Activated gamma-delta T cell (primary cell): ENCODE measurements at regions not wholly inside any gene's neighbourhood (a gene's known extent, or its start where the extent isn't known, plus 50 kb on each side); places are given as distances from the start of the nearest gene placed in this dataset.

Experiments
- DNase-seq: peaks from one replicate; lab custom pipeline; 2025; lab: John Stamatoyannopoulos, UW

DNA sequence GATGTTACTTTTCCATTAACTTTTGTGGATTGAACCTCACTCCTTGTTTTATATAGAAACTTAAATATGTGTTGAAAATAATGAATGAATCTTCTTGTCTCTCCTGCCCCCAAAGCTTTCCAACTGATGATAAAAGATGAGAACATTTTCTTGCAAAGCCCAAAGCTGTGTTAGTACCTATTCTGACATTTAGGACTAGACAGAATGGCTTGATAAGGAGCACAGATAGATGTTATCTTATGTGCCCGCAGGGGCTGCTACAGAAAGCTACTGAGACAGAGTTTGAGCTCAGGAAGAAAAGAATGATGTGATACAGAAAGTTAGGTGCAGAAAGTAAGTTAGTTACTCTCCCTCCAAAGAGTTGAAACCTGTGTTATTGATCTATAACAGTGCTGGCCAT is 109.4 kb upstream of the ATP11B start:
- no peak for DNase-seq

DNA sequence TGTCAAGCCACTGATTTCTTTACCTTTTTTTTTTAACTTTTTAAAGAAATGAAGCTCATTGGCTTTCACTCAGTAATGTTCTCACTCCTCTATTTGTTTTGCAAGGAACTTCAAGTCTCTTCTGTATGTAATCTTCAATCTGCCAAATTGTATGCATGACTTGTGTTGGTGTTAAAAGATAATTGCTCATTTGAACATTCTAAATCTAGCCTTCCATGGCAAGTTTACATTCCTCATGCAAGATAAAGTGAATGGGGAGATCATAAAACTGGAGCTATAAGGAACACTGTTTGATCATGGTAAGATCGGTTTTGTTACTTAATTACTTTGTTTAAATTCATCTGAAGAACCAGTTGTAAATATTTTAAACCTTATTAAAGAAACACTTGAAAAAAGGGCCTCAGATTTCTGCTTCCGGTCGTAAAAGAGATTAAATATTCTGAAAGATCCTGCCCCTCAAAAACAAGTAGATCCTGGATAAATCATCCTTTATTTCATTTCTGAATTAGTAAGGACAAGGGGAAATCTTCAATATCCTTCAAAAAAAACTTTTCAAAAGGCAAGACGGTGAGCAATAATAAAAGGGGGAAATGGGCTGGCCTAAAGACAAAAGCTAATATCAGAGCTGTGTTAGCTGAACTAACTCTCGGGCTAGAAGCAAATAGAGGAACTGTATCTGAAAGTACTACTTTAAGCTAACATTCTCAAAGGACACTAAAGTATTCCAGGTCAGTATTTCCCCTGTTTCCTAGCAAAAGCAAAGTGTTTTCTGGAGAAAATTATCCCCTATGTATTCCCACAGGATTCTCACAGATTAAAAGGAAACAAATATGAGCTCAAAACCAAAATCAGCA is 107.0 kb upstream of the ATP11B start:
- no peak for DNase-seq

DNA sequence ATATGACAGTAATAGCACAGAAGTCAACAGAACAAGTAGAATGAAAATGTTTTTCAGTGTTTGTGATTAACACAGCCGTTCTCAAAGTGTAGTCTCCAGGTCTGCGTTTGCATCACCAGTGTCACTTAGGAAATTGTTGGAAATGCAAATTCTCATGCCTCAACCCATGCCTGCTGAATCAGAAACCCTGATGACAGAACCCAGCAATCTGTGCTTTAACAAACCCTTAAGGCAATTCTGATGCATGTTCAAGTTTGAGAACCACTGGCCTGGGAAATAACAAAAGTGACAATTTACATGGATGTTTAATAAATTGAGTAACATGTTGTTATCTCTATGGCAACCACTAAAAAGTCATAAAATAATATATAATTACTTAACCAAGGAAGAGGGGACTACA is 103.1 kb upstream of the ATP11B start:
- no peak for DNase-seq

DNA sequence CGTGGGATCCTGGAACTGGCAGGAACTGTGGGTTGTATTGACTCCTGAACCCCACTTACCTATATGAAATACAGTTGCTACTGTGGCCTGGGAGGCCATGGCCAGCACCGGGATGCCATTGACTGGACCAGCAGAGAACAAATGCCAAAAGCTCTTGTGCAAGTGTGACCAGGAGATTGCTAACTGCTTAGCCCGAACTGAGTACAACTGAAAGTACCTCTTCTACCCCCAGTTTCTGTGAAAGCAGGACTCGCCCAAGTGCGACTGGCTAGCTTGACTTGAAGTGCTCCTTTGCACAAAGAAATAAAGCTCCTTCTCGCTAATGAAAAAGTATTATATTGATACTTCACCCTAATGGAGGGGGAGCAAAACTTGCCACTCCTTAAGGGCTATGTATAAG is 101.3 kb upstream of the ATP11B start:
- no peak for DNase-seq

DNA sequence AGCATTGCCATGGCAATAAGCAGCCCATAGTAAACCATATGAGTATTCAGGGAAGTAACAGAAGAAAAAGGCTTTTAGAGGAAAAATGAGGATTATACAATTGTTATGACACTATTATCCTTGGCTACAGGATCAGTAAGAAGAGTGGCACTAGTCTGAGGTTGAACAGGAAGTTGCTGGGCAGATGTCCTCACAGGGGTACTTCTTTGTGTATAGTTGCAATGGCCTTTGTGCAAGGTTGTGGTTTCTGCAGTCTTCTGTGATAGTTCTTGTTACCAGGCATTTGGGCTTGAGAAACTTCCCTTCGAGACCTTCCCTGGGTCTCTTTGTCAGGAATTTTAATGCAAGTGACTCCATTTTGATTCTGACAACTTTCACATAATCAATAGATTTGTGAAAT is 100.6 kb upstream of the ATP11B start:
- DNase-seq, result no peak

DNA sequence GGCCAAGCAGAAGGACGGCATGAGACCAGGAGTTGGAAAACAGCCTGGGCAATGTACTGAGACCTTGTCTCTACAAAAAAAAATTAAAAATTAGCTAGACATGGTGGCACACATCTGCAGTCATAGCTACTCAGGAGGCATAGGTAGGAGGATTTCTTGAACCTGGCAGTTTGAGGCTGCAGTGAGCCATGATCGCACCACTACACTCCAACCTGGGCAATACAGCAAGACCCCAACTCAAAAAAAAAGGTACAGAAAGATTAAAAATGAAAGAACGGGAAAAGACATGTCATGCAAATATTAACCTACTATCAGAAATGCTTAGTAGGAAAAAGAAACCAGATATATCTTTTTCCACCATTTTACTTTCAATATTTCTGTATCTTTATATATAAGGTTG is 99.6 kb upstream of the ATP11B start:
- DNase-seq, result no peak

DNA sequence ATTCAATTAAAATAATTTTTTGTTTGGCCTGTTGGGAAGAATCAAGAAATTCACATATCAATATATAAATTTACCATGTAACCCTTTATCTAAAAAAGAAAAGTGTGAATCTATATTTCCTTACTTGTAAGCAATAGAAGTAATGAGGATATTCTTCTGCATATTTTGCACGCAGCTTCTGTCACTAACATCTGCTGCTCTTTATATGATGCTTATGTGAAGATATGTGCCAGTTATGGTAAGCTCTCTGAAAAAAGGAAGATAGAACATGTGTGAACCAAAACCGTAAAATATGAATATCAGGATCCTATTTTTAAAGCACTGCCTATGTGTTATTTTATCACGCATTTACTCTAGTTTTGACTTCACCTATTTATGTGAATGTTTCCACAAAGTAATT is 96.4 kb upstream of the ATP11B start:
- no peak for DNase-seq

DNA sequence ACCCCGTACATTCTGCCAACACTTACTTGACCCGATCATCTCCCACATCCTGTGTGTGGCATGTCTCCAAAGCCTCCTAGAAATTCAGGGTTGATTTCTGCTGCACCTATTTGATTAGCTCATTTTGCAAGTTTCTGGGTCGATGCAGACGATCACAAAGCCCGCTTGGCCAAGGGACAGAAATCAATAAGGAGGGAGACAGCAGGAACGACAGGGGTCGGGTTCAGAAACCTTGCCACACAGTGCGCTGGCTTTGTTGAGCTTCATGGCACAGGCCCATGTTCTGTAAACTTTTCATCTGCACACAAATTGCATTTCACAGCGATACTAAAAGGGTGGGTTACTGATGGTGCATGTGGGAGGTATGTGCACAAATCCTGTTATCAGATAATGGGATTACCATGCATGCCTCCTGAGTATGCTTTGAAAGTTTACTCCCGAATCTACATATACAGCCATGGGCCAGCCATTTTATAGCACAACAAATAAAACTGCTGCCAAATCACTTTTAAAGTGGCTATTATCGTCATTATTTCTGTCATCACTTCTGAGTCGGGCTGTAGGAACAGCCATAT is 95.9 kb upstream of the ATP11B start:
- DNase-seq, result no peak

DNA sequence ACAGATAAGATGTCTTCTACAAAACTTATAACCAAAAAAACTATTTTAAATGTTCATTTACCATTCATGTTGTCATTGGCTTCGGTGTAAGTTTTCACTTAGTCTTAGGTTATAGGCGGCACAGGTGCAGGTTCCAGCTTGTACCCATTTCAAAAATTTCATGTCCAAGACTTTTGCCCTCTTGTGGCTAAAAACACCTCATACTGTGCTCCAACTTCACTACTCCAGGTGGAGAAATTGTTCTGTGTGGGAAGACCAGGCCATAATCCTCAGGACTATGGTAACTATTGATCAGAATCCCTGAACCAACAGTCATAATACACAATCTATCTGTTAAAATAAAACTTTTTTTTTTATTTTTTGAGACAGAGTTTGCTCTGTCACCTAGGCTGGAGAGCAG is 95.2 kb upstream of the ATP11B start:
- DNase-seq, result no peak

DNA sequence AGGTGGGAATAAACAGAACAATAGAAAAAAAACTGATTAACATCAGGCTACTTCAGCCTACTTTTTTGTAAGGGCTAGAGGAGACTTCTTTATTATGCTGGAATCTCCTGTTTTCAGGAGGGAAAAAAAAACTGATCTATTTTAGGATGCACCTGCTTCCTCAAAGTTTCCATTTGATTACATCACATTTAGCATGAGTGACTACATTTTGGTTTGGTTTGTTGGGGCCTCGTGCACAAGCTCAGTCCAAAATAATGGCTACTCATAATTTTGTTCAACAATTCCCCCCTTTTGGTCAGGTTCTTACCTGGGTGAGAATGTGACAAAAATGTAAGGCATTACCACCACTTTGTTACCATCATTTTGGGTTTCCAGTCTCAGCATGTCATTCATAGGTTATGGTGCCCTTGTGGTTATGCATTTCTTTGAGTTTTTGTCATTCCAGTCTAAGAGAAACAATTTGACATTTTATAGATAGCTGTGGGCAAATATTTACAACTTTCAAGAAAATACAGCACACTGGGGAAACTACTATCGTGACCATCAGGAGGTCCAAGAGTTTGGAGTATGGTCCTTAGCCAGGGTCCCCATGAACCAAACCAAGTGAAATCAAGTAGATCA is 93.6 kb upstream of the ATP11B start:
- DNase-seq, result no peak

DNA sequence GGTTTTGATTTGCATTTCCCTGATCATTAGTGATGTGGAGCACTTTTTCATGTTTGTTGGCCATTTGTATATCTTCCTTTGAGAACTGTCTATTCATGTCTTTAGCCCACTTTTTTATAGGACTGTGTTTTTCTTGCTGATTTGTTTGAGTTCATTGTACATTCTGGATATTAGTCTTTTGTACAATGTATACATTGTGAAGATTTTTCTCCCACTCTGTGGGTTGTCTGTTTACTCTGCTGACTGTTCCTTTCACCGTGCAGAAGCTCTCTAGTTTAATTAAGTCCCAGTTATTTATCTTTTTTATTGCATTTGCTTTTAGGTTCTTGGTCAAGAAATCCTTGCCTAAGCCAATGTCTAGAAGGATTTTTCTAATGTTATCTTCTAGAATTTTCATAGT is 91.1 kb upstream of the ATP11B start:
- no peak for DNase-seq

DNA sequence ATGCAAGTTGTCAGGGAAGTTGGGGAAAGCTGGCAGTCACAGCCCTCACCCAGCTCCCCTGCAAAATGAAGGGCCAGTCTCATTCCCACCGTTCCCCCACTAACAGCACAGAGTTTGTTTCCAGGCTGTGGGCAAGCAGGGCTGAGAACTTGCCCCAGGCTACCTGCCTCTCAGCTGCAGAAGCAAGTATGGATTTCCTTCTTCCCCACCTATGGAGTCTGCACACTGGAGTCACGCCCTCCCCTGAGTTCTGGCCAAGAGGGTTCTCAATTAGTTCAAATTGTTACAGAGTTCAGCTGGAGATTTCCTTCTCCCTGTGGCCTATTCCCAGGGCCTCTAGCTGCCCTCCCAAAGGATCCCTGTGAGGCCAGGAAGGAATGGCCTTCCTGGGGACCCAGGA is 90.1 kb upstream of the ATP11B start:
- no peak for DNase-seq

DNA sequence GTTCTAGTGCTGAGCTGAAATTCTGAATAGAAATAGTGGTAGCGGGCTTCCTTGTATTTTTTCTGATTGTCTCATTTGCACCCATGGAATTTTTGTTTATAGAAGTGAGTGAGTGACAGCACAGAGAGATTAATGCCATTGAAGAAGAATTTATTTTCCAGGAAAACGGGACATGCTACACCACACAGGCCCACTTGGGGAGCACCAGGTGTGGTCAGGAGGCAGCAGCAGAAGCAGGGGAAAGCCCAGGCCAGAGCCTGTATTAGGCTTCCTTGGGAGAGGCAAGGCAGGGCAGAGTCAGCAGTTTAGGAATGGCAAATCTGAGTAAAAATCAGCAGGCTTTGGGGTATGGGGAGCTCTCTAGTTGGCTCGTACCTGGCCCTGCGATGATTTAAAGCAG is 88.4 kb upstream of the ATP11B start:
- DNase-seq, result no peak

DNA sequence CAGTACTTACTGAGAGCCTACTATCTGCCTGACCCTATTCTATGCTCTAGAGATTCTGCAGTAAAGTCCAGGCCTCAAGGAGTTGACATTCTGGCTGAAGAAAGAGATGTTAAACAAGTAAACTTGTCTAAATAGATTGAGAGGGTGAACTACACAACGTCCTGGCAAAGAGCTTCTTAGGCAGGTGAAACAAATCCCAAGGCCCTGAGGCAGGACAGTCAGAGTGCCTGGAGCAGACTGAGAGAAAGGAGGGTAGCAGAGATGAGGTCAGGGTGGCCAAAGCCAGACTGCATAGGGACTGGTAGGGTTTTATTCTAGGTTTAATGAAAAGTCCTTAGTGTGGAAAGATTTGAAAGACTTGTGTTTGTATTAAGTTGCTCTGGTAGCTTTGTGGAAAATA is 84.5 kb upstream of the ATP11B start:
- DNase-seq, result no peak

DNA sequence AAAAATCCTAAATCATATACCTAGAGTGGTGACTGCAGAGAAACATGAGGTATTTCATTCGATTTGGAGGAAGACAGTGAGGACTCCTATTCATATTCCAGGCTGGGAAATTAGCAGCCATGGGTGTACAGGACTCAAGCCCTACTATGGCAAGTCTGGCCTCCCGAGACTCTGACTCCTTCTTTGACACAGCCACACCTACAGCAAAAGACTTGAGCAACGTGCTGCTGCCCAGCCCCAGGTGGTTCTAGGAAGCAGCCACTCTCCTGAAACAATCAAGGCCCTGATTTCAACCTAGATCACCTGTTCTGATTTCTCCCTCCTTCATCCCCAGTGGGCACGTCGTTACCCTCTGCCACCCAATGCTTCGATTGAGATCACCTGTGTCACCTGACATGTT is 84.0 kb upstream of the ATP11B start:
- no peak for DNase-seq

DNA sequence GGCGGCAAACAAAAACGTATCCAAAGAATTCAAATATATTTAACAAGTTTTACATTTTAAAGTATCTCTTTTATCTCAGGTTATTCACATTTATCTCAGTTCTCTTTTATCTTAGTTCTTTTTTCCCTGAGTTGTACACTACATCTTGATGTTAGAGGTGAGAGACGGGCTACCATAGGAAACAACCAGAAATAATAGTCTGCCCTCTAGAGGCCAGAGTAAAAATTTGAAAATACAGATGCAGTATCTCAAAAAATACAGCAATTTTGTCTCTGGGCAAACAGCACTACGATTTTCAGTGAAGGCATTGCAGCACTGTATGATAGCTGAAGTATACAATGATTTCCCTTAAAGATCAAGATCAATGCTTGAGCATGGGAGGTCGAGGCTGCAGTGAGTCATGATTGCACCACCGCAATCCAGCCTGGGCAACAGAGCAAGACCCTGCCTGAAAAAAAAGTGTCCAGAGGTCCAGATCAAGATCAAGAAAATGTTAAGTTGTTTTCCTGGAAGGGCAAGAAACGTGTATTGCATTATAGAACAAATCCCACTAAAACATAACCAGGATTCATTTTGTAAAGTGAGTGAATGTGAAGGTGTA is 82.6 kb upstream of the ATP11B start:
- no peak for DNase-seq

DNA sequence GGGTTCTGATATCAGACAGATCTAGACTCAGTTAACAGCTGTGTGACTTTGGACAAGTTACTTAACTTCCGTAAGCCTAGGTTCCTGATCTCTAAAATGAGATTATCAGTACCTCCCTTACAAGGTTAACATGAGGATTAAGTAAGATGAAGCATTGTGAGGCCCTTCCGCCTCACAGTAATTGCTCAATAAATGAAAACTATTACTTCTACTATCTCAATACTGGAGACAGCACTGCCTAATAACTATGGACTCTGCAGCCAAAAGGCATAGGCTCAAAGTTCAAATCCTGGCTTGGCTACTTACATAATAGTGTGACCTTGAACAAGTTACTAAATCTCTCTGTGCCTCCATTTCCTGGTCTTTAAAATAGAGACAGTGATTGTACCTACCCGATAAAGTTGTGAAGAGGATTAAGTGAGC is 82.0 kb upstream of the ATP11B start:
- DNase-seq, result no peak

DNA sequence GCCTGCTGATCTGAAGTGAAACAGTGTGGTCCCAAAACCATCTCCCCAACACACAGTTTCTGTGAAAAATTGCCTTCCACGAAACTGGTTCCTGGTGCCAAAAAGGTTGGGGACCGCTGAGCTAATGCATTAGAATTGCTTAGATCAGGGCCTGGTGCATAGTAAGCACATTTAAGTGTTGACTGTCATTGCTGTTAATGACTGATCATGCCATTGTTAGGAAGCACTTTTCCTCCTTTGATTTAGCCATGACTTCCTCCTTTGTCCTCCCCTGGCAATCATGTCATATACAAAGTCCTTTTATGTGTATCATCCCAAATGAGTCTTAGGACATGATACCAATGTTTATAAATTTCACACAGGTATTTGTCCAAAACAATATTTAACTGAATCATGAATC is 81.5 kb upstream of the ATP11B start:
- DNase-seq, result no peak

DNA sequence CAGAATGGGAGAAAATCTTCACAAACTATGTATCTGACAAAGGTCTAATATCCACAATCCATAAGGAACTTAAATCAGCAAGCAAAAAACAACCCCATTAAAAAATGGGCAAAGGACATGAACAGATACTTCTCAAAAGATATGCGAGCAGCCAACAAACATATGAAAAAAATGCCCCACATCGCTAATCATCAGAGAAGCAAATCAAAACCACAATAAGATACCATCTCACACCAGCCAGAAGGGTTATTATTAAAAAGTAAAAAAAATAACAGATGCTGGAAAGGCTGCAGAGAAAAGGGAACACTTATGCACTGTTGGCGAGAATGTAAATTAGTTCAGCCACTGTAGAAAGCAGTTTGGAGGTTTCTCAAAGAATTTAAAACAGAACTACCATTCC is 80.2 kb upstream of the ATP11B start:
- DNase-seq, result no peak

DNA sequence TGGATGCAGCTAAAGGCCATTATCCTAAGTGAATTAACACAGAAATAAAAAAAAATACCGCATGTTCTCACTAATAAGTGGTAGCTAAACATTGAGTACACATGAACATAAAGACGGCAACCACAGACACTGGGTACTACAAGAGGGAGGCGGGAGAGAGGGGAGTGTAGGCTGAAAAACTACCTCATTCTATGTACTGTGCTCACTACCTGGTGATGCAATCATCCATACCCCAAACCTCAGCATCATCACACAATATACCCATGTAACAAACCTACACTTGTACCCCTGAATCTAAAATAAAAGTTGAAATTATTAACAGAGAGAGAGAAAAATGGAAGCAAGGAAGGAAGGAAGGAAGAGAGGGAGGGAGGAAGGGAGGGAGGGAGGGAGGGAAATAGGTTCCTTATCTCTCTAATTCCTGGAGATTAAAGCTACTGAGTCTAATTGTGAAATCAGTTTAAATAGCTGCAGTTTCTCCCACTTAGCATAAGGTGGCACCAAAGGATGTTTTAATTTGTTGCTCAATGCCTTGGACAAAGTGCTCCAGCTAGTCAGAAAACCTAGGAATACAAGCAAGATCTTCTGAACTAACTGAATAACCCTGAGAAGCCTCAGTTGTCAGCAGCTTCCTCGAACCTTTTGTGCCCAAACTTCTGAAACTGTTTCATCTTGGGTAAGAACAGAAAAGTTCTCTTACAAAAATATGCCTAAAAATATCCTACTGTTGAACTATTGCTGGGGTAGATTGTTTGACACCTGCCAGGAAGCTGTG is 79.4 kb upstream of the ATP11B start:
- no peak for DNase-seq

DNA sequence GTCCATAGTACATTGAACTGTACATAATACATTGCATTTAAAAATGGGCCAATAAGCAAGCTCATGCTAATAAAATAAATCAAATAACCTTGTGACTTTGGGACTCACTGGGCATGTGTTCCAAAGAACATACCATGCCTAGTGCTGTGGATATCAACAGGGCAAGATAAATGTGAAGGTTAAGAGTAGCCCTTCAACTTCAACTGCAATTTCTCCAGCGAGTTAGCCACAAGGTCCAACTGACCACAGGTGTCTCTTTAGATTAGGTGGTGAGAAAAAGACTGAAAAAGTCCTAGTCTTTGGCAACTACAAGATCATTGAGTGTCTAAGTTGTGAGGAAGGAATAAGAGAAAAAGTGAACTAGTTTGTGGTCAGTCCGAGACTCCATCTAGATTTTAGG is 78.3 kb upstream of the ATP11B start:
- no peak for DNase-seq

DNA sequence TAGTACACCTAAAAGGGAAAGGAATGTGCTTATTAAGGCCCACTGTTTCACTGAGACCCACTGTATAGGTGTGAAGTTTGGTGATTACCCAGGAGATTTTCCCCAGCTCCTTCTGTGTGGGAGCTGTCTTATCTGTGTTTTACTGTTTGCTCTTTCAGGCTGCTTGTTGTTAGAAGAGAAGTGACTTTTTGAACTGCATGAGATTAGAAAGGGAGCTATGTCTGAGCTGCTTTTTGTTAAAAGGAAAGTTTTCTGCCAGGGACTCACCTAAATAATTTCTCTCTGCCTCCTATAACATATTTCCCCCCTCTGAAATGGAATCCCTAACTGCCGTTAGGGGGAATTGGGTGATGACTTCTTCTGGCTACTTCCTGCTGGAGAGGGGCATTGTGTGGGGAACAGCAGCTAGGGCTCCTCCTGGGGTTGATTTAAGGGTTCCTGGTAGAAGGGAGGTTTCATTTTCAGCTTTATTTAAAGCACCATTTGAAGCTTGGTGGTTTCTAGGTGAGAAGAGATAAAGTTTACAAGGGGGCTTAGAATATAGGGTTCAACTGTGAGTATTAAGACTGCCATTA is 77.1 kb upstream of the ATP11B start:
- DNase-seq, result no peak
